ENCODE measurements at regions not wholly inside any gene's neighbourhood (a gene's known extent, or its start where the extent isn't known, plus 50 kb on each side); places are given as distances from the start of the nearest gene placed in this dataset.

DNA sequence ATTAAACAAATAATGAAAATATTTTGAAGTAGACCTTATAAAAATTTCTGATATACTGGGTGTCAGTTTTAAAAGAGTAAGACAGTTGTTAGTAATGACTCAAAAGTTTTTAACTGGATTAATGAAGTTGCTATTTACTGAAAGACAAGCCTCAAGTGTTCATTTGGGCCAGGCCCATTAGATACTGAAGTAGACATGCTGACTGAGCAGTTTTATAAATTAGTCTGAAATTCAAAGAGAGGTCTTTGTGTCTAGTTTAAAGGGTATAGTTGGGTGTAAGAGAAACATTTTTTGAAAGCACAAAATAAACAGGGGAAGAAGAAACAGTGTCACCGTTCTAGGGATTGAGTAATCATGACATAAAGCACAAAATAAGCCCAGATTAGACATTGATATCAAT lies 1577.2 kb downstream of the AMY1C start:
- no peak for TF ChIP-seq FOXA2 (IDR thresholded peaks at IDR 0.05)
- TF ChIP-seq, protein P1, sequence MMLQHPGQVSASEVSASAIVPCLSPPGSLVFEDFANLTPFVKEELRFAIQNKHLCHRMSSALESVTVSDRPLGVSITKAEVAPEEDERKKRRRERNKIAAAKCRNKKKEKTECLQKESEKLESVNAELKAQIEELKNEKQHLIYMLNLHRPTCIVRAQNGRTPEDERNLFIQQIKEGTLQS (IDR thresholded peaks at IDR 0.05): no peak
- TF ChIP-seq JUND (IDR thresholded peaks at IDR 0.05): no peak
- TF ChIP-seq, protein P2, sequence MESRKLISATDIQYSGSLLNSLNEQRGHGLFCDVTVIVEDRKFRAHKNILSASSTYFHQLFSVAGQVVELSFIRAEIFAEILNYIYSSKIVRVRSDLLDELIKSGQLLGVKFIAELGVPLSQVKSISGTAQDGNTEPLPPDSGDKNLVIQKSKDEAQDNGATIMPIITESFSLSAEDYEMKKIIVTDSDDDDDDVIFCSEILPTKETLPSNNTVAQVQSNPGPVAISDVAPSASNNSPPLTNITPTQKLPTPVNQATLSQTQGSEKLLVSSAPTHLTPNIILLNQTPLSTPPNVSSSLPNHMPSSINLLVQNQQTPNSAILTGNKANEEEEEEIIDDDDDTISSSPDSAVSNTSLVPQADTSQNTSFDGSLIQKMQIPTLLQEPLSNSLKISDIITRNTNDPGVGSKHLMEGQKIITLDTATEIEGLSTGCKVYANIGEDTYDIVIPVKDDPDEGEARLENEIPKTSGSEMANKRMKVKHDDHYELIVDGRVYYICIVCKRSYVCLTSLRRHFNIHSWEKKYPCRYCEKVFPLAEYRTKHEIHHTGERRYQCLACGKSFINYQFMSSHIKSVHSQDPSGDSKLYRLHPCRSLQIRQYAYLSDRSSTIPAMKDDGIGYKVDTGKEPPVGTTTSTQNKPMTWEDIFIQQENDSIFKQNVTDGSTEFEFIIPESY (IDR thresholded peaks at IDR 0.05): no peak
- TF ChIP-seq, protein P3, sequence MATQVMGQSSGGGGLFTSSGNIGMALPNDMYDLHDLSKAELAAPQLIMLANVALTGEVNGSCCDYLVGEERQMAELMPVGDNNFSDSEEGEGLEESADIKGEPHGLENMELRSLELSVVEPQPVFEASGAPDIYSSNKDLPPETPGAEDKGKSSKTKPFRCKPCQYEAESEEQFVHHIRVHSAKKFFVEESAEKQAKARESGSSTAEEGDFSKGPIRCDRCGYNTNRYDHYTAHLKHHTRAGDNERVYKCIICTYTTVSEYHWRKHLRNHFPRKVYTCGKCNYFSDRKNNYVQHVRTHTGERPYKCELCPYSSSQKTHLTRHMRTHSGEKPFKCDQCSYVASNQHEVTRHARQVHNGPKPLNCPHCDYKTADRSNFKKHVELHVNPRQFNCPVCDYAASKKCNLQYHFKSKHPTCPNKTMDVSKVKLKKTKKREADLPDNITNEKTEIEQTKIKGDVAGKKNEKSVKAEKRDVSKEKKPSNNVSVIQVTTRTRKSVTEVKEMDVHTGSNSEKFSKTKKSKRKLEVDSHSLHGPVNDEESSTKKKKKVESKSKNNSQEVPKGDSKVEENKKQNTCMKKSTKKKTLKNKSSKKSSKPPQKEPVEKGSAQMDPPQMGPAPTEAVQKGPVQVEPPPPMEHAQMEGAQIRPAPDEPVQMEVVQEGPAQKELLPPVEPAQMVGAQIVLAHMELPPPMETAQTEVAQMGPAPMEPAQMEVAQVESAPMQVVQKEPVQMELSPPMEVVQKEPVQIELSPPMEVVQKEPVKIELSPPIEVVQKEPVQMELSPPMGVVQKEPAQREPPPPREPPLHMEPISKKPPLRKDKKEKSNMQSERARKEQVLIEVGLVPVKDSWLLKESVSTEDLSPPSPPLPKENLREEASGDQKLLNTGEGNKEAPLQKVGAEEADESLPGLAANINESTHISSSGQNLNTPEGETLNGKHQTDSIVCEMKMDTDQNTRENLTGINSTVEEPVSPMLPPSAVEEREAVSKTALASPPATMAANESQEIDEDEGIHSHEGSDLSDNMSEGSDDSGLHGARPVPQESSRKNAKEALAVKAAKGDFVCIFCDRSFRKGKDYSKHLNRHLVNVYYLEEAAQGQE (IDR thresholded peaks at IDR 0.05): no peak
- no peak for TF ChIP-seq HNF4A (conservative IDR thresholded peaks at IDR 0.05)
- no peak for TF ChIP-seq RXRA (IDR thresholded peaks at IDR 0.05)
- TF ChIP-seq YY1 (IDR thresholded peaks at IDR 0.05): no peak
- no peak overlapping the region for H3K4me3 ChIP-seq (ENCODE audit: low read depth in 1 of 3, low read length in 3 of 3)
- H3K27me3 ChIP-seq (ENCODE audit: control insufficient read depth in 4 of 4, insufficient read depth in 4 of 4, low read length in 3 of 4): no peaks in the 10 kb centered on the region
- WGBS: 50% methylated on average over 1 of the region's 1 CpG
- no peaks in the 10 kb centered on the region for H3K36me3 ChIP-seq (ENCODE audit: control insufficient read depth in 4 of 4, insufficient read depth in 3 of 4, low read depth in 1 of 4, low read length in 3 of 4)
- no peaks in the 10 kb centered on the region for H3K9me3 ChIP-seq (ENCODE audit: control insufficient read depth in 4 of 4, low read length in 3 of 4)
- H3K9ac ChIP-seq (ENCODE audit: low read depth in 1 of 2, low read length in 2 of 2): no peak overlapping the region
- no peak overlapping the region for H3K27ac ChIP-seq (ENCODE audit: low read depth in 1 of 2, low read length in 2 of 2)
- DNase-seq (ENCODE audit: low spot score): no peak
- no peaks in the 10 kb centered on the region for H3K4me1 ChIP-seq (ENCODE audit: control insufficient read depth in 4 of 4, insufficient read depth in 4 of 4, low read length in 3 of 4)

DNA sequence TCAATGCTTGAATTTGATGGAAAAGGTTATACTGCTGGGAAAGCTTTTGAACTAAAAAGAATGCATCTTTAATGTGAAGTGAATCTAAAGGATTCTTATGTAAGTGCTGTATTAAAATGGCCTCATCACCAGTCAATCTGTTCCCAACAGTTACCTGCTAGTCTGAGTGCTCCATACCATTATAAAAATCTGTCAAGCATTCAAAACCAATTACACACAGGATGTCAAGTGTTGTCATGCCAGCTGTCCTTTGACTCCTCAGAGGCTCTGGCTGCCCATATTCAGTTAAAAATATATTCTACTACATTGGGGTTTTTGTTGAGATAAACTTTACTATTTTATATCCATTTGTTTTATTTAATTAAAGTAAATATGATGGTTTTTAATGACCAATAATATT lies 1587.7 kb downstream of the AMY1C start:
- no peaks in the 10 kb centered on the region for H3K27me3 ChIP-seq (ENCODE audit: control insufficient read depth in 4 of 4, insufficient read depth in 4 of 4, low read length in 3 of 4)

More for the DNA sequence above, 1587.7 kb downstream of the AMY1C start:
- Histone ChIP-seq H3K36me3 (ENCODE audit: control insufficient read depth in 4 of 4, insufficient read depth in 3 of 4, low read depth in 1 of 4, low read length in 3 of 4) (no peaks in the 10 kb centered on the region), H3K9ac (ENCODE audit: low read depth in 1 of 2, low read length in 2 of 2) (no peak overlapping the region), H3K9me3 (ENCODE audit: control insufficient read depth in 4 of 4, low read length in 3 of 4) (no peaks in the 10 kb centered on the region), H3K4me3 (ENCODE audit: low read depth in 1 of 3, low read length in 3 of 3) (no peak overlapping the region), H3K27ac (ENCODE audit: low read depth in 1 of 2, low read length in 2 of 2) (no peak overlapping the region), H3K4me1 (ENCODE audit: control insufficient read depth in 4 of 4, insufficient read depth in 4 of 4, low read length in 3 of 4) (no peaks in the 10 kb centered on the region)
- TF ChIP-seq, protein P2 (IDR thresholded peaks at IDR 0.05): no peak
- TF ChIP-seq HNF4G (IDR thresholded peaks at IDR 0.05): no peak
- TF ChIP-seq GABPA (IDR thresholded peaks at IDR 0.05 in 1 of 2, conservative IDR thresholded peaks at IDR 0.05 in 1 of 2): no peak
- TF ChIP-seq MAX (IDR thresholded peaks at IDR 0.05): no peak
- TF ChIP-seq, protein P1 (IDR thresholded peaks at IDR 0.05): no peak
- TF ChIP-seq HNF4A (conservative IDR thresholded peaks at IDR 0.05): no peak
- no peak for TF ChIP-seq EGR1 (IDR thresholded peaks at IDR 0.05; ENCODE audit: low read depth in 2 of 2)
- no peak for TF ChIP-seq NR2F2 (IDR thresholded peaks at IDR 0.05)
- no peak for TF ChIP-seq TAF1 (conservative IDR thresholded peaks at IDR 0.05)
- TF ChIP-seq RXRA (IDR thresholded peaks at IDR 0.05): no peak
- TF ChIP-seq, protein P3 (IDR thresholded peaks at IDR 0.05): no peak
- TF ChIP-seq, protein P4, sequence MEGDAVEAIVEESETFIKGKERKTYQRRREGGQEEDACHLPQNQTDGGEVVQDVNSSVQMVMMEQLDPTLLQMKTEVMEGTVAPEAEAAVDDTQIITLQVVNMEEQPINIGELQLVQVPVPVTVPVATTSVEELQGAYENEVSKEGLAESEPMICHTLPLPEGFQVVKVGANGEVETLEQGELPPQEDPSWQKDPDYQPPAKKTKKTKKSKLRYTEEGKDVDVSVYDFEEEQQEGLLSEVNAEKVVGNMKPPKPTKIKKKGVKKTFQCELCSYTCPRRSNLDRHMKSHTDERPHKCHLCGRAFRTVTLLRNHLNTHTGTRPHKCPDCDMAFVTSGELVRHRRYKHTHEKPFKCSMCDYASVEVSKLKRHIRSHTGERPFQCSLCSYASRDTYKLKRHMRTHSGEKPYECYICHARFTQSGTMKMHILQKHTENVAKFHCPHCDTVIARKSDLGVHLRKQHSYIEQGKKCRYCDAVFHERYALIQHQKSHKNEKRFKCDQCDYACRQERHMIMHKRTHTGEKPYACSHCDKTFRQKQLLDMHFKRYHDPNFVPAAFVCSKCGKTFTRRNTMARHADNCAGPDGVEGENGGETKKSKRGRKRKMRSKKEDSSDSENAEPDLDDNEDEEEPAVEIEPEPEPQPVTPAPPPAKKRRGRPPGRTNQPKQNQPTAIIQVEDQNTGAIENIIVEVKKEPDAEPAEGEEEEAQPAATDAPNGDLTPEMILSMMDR (IDR thresholded peaks at IDR 0.05; ENCODE audit: low read depth, low read length, missing input control): no peak
- no peak for TF ChIP-seq FOXA2 (IDR thresholded peaks at IDR 0.05)
- no peak for TF ChIP-seq JUND (IDR thresholded peaks at IDR 0.05)
- no peak for TF ChIP-seq SP1 (IDR thresholded peaks at IDR 0.05)
- TF ChIP-seq FOXA1 (IDR thresholded peaks at IDR 0.05): no peak
- TF ChIP-seq RAD21 (IDR thresholded peaks at IDR 0.05): no peak
- DNase-seq (ENCODE audit: low spot score): no peak

Measured in liver (tissue), 8 donors.